Erythroblast (primary cell): ENCODE measurements at regions not wholly inside any gene's neighbourhood (a gene's known extent, or its start where the extent isn't known, plus 50 kb on each side); places are given as distances from the start of the nearest gene placed in this dataset.

Source experiments
- DNase-seq, 2 experiments: peaks; one replicate each; lab custom pipeline; 2025; lab: John Stamatoyannopoulos, UW
- GATA1 ChIP-seq: IDR thresholded peaks from 2 replicates; pipeline ENCODE4 v1.6.1; 2011; ENCODE audit warnings: low read depth, mild to moderate bottlenecking, control low read depth, low read length, moderate library complexity
- POLR2A ChIP-seq: IDR thresholded peaks from 2 replicates; pipeline ENCODE4 v1.6.1; 2011; ENCODE audit warnings: mild to moderate bottlenecking, low read length

GRCh38 chr14:89640141-89640540, 223.1 kb upstream of the FOXN3 start:
- DNase-seq = no peak
- TF ChIP-seq GATA1 (no peak), POLR2A (no peak)

DNA sequence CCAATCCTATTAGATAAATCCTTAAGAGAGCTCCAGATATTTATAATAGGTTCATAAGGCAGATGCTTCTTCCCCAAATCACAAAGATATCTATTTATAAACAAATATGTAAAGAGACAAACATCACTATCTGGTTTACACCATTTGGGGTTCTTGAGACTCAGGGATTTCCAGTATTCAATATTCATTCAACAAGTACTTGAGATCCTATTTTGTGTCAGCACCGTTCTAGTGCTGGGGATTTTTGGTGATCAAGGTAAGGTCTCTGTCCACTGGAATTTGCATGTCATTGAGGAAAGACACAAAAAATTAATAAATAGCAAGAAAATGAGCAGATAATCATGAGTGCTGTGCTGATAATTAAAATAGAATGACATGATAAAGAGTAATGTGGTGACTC, 222.7 kb upstream of the FOXN3 start:
- DNase-seq = no peak

GRCh38 chr14:89638891-89639290, 221.9 kb upstream of the FOXN3 start:
- DNase-seq = no peak
- TF ChIP-seq GATA1 = no peak
- no peak for TF ChIP-seq POLR2A

More for the DNA sequence above, 222.7 kb upstream of the FOXN3 start:
- TF ChIP-seq POLR2A = no peak
- TF ChIP-seq GATA1 = no peak

DNA sequence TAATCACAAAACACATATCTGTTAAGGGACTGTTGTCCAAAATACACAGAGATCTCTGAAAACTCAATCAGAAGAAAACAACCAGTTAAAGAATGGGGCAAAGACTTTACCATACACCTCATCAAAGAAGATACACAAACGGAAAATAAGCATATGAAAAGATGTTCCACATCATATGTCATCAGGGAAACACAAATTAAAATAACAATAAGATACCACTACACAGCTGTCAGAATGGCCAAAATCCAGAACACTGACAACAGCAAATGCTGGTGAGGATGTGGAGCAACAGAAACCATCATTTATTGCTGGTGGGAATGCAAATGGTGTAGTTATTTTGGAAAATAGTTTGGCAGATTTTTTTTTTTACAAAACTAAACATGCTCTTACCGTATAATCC, 220.5 kb upstream of the FOXN3 start:
- DNase-seq = no peak
- TF ChIP-seq GATA1 (no peak), POLR2A (no peak)

- no peak for TF ChIP-seq POLR2A
- TF ChIP-seq GATA1 = no peak
- no peak for DNase-seq
Observed at GRCh38 chr14:89635615-89636014, 218.6 kb upstream of the FOXN3 start.

- TF ChIP-seq GATA1 (no peak), POLR2A (no peak)
- DNase-seq = no peak
Observed at GRCh38 chr14:89634037-89634436, 217.0 kb upstream of the FOXN3 start.

DNA sequence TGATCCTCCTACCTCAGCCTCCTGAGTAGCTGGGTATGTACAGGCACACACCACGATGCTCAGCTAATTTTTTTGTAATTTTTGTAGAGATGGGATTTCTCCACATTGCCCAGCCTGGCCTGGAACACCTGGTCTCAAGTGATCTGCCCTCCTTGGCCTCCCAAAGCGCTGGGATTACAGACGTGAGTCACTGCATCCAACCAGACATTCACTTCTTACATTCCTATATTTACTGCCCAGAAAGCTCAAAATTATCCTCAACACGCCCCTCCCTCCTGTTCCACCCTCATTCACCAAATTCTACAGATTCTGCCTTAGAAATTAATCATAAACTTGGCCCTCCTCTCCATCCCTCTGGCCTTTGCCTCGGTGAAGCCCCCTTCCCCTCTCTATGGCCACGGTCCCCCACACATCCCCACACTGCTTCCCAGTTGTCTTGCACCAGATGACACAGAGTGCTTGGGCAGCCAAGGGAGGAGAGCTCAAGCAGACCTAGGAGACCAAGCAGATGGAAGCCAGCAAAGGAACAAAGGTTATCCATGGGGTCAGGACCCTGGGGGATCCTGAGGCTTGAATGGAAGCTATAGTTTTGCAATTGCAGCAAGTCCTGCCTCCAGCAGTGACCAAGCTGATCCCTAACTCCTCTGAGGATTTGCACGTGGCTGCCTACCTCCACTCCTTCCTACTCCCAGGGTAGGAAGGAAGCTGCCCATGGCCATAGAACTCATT, 213.2 kb upstream of the FOXN3 start:
- TF ChIP-seq POLR2A (no peak), GATA1 (no peak)
- no peak for DNase-seq

- no peak for DNase-seq
- TF ChIP-seq GATA1 = no peak
- no peak for TF ChIP-seq POLR2A
Observed at GRCh38 chr14:89629383-89629782, 212.3 kb upstream of the FOXN3 start.

- TF ChIP-seq GATA1 = no peak
- no peak for TF ChIP-seq POLR2A
- DNase-seq = no peak
Observed at GRCh38 chr14:89628521-89628920, 211.5 kb upstream of the FOXN3 start.

DNA sequence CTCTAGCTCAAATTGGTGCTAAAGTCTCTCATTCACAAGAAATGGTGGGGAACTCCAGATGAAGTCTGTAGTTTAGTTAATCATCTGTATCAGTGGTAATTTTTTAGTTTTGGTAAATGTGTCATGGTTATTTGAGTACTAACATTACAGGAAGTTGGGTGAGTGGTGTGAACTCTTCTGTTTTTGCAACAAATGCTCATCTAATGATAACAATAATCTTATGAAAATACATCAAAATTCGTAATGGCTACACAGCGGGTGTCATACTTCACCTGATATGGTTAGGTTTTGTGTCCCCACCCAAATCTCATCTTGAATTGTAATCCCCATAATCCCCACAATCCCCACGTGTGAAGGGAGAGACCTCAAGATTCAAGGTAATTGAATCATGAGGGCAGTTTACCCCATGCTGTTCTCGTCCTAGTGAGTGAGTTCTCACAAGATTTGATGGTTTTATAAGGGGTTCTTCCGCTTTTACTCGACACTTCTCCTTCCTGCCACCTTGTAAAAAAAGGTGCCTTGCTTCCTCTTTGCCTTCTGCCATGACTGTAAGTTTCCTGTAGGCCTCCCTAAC, 209.3 kb upstream of the FOXN3 start:
- TF ChIP-seq GATA1 (no peak), POLR2A (no peak)
- no peak for DNase-seq

- no peak for TF ChIP-seq GATA1
- TF ChIP-seq POLR2A = no peak
Observed at GRCh38 chr14:89625731-89626232, 208.7 kb upstream of the FOXN3 start.

GRCh38 chr14:89625244-89625713, 208.2 kb upstream of the FOXN3 start:
- TF ChIP-seq GATA1 (no peak), POLR2A (no peak)
- DNase-seq = no peak

More at GRCh38 chr14:89625731-89626232, 208.7 kb upstream of the FOXN3 start:
- DNase-seq = peak in 1 of 2 experiments; percentile 18

GRCh38 chr14:89624500-89625156, 207.6 kb upstream of the FOXN3 start:
- no peak for TF ChIP-seq GATA1
- TF ChIP-seq POLR2A = no peak
- no peak for DNase-seq
